ENCODE measurements at regions not wholly inside any gene's neighbourhood (a gene's known extent, or its start where the extent isn't known, plus 50 kb on each side); places are given as distances from the start of the nearest gene placed in this dataset.

GRCh38 chr10:128864554-128865295 is 602.3 kb upstream of the MGMT start:
- Histone ChIP-seq H3K27me3 (ENCODE audit: control insufficient read depth, insufficient read depth, low read length) (no peaks in the 10 kb centered on the region), H3K4me3 (ENCODE audit: low read depth, low read length) (no peak overlapping the region), H3K36me3 (ENCODE audit: control insufficient read depth, insufficient read depth, low read length) (no peaks in the 10 kb centered on the region)
- DNase-seq (ENCODE audit: low read depth) (no peak), FAIRE-seq (no peak)
- TF ChIP-seq CTCF (IDR thresholded peaks at IDR 0.05; ENCODE audit: insufficient read depth, low read length, severe bottlenecking) = no peak

DNA sequence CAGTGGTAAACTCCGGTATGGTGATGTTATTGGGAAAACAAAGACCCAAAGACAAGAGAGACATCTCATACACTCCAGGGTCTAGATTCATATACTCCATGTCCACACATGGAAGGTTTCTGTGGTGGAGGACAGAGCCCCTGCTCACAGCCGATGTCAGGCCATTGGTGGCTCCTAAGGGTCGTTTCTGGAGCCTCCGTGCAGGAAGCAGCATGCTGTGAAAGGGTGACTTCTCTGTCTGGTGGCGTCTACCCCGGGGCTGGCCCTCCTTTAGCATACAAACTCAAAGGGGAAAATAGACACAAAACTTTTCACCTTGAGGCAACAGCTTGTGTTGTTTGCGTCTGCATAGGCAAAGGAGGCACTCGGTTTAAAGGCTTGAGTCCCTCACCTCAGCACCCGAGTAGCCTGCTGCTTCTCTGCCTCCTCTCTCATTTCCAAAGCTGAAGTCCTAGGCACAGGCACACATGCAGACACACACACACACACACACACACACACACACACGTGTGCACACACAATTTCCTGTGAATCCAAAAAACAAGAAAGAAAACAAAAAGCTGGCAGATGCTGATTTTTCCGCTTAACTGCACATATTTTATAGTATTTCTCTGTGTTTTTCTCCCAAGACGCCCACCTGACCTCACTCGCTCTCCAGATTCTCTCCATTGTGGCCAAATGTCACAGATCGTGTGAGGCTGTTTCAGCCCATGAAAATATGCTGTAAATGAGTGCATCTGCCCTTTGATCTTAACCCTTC is 601.4 kb upstream of the MGMT start:
- FAIRE-seq = no peak
- no peak for TF ChIP-seq CTCF (IDR thresholded peaks at IDR 0.05; ENCODE audit: insufficient read depth, low read length, severe bottlenecking)

DNA sequence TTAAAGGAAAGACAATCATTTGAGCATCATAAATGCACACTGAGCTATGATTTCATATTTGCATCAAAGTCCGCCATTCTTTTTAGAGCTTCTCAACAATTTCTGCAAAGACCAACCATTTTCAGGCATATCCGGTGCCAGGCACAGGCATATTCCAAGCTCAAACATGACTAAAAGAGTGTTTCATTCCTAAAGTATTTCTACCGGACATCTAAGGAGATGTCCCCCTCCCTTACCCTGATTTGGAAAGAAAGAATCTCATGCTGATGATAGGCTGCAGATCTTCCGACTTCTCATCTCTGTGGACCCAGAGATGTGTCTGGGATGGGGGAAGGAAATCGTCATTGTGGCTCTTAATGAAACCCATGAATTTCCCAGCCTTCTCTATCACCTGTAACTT is 600.5 kb upstream of the MGMT start:
- H3K27me3 ChIP-seq (ENCODE audit: control insufficient read depth, insufficient read depth, low read length) = no peaks in the 10 kb centered on the region
- FAIRE-seq = no peak
- no peaks in the 10 kb centered on the region for H3K36me3 ChIP-seq (ENCODE audit: control insufficient read depth, insufficient read depth, low read length)
- H3K4me3 ChIP-seq (ENCODE audit: low read depth, low read length) = no peak overlapping the region
- no peak for TF ChIP-seq CTCF (IDR thresholded peaks at IDR 0.05; ENCODE audit: insufficient read depth, low read length, severe bottlenecking)
- no peak for DNase-seq (ENCODE audit: low read depth)

More for the DNA sequence above, 601.4 kb upstream of the MGMT start:
- Histone ChIP-seq H3K4me3 (ENCODE audit: low read depth, low read length) (no peak overlapping the region), H3K36me3 (ENCODE audit: control insufficient read depth, insufficient read depth, low read length) (no peaks in the 10 kb centered on the region), H3K27me3 (ENCODE audit: control insufficient read depth, insufficient read depth, low read length) (no peaks in the 10 kb centered on the region)
- DNase-seq (ENCODE audit: low read depth) = no peak

GRCh38 chr10:128867210-128867609 is 599.8 kb upstream of the MGMT start:
- H3K27me3 ChIP-seq (ENCODE audit: control insufficient read depth, insufficient read depth, low read length) = no peaks in the 10 kb centered on the region
- DNase-seq (ENCODE audit: low read depth) (no peak), FAIRE-seq (no peak)
- no peak overlapping the region for H3K4me3 ChIP-seq (ENCODE audit: low read depth, low read length)
- TF ChIP-seq CTCF (IDR thresholded peaks at IDR 0.05; ENCODE audit: insufficient read depth, low read length, severe bottlenecking) = no peak
- no peaks in the 10 kb centered on the region for H3K36me3 ChIP-seq (ENCODE audit: control insufficient read depth, insufficient read depth, low read length)

DNA sequence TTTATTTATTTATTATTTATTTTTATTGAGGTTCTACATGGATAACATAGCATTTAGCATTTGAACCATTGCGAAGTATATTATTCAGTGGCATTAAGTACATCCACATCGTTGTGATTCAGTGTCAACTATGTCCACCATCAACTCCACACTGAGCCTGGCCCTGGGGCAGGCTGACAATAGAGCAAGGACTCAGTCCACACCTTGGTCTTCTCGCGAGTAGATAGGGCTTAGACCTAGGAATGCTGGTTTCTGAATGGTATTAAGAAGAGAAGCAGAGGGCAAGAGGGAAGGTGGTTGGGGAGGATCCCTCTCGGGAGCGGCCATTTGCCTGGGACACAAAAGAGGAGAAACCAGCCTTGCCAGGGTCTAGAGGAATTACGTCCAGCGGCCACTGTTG is 599.2 kb upstream of the MGMT start:
- FAIRE-seq = no peak

More for the DNA sequence above, 599.2 kb upstream of the MGMT start:
- no peaks in the 10 kb centered on the region for H3K27me3 ChIP-seq (ENCODE audit: control insufficient read depth, insufficient read depth, low read length)
- no peak overlapping the region for H3K4me3 ChIP-seq (ENCODE audit: low read depth, low read length)
- no peak for DNase-seq (ENCODE audit: low read depth)
- H3K36me3 ChIP-seq (ENCODE audit: control insufficient read depth, insufficient read depth, low read length) = no peaks in the 10 kb centered on the region
- no peak for TF ChIP-seq CTCF (IDR thresholded peaks at IDR 0.05; ENCODE audit: insufficient read depth, low read length, severe bottlenecking)

Data from bronchial epithelial cell (primary cell).